Activated naive CD4-positive, alpha-beta T cell treated with Interleukin-2 at 50 U/mL for 16 hours (primary cell): ENCODE measurements at regions not wholly inside any gene's neighbourhood (a gene's known extent, or its start where the extent isn't known, plus 50 kb on each side); places are given as distances from the start of the nearest gene placed in this dataset.

Experiments used
- DNase-seq: peaks from one replicate; pipeline ENCODE4 v3.0.0-alpha.2; 2020

GRCh38 chr15:94177112-94177511 lies 54.2 kb upstream of the MCTP2 start:
- no peak for DNase-seq

GRCh38 chr15:94175420-94175819 lies 55.9 kb upstream of the MCTP2 start:
- no peak for DNase-seq

GRCh38 chr15:94174399-94174802 lies 57.0 kb upstream of the MCTP2 start:
- no peak for DNase-seq

GRCh38 chr15:94168250-94168649 lies 63.1 kb upstream of the MCTP2 start:
- no peak for DNase-seq

GRCh38 chr15:94164971-94165370 lies 66.4 kb upstream of the MCTP2 start:
- DNase-seq = no peak

GRCh38 chr15:94164202-94164807 lies 67.1 kb upstream of the MCTP2 start:
- peak; percentile 50 for DNase-seq

GRCh38 chr15:94162939-94163338 lies 68.4 kb upstream of the MCTP2 start:
- no peak for DNase-seq

GRCh38 chr15:94154255-94154654 lies 77.1 kb upstream of the MCTP2 start:
- no peak for DNase-seq

GRCh38 chr15:94145046-94145445 lies 86.3 kb upstream of the MCTP2 start:
- DNase-seq = no peak

- DNase-seq = no peak
Observed at GRCh38 chr15:94141802-94142201, 89.6 kb upstream of the MCTP2 start.

- no peak for DNase-seq
Observed at GRCh38 chr15:94135486-94136147, 95.7 kb upstream of the MCTP2 start.

- no peak for DNase-seq
Observed at GRCh38 chr15:94131875-94132274, 99.5 kb upstream of the MCTP2 start.

GRCh38 chr15:94130504-94130903 lies 100.9 kb upstream of the MCTP2 start:
- no peak for DNase-seq

GRCh38 chr15:94127006-94127405 lies 104.4 kb upstream of the MCTP2 start:
- DNase-seq = no peak

- DNase-seq = no peak
Observed at GRCh38 chr15:94125698-94126097, 105.7 kb upstream of the MCTP2 start.

GRCh38 chr15:94125156-94125555 lies 106.2 kb upstream of the MCTP2 start:
- DNase-seq = no peak

- no peak for DNase-seq
Observed at GRCh38 chr15:94122516-94122915, 108.8 kb upstream of the MCTP2 start.

- peak; percentile 20 for DNase-seq
Observed at GRCh38 chr15:94119923-94120775, 111.2 kb upstream of the MCTP2 start.

- DNase-seq = no peak
Observed at GRCh38 chr15:94119298-94119811, 112.0 kb upstream of the MCTP2 start.

- no peak for DNase-seq
Observed at GRCh38 chr15:94110476-94111130, 120.8 kb upstream of the MCTP2 start.

GRCh38 chr15:94107652-94108051 lies 123.7 kb upstream of the MCTP2 start:
- no peak for DNase-seq

- no peak for DNase-seq
Observed at GRCh38 chr15:94105760-94106159, 125.6 kb upstream of the MCTP2 start.

GRCh38 chr15:94100863-94101262 lies 130.5 kb upstream of the MCTP2 start:
- no peak for DNase-seq
